CD4-positive, alpha-beta T cell treated with Interleukin-2 at 100 ng/mL for 4 hours (primary cell): ENCODE measurements at regions not wholly inside any gene's neighbourhood (a gene's known extent, or its start where the extent isn't known, plus 50 kb on each side); places are given as distances from the start of the nearest gene placed in this dataset.

Experiments used
- DNase-seq: peaks from one replicate; pipeline ENCODE4 v3.0.0-alpha.2; 2020; ENCODE audit warnings: low spot score

- DNase-seq, result no peak
Measured at GRCh38 chr2:198339116-198339515, 534.7 kb downstream of the PLCL1 start.

- DNase-seq, result no peak
Measured at GRCh38 chr2:198337368-198337767, 533.0 kb downstream of the PLCL1 start.

- no peak for DNase-seq
Measured at GRCh38 chr2:198328454-198328853, 524.1 kb downstream of the PLCL1 start.

- no peak for DNase-seq
Measured at GRCh38 chr2:198327526-198327925, 523.1 kb downstream of the PLCL1 start.

GRCh38 chr2:198326431-198326830 is 522.0 kb downstream of the PLCL1 start:
- DNase-seq, result peak; percentile 33

DNA sequence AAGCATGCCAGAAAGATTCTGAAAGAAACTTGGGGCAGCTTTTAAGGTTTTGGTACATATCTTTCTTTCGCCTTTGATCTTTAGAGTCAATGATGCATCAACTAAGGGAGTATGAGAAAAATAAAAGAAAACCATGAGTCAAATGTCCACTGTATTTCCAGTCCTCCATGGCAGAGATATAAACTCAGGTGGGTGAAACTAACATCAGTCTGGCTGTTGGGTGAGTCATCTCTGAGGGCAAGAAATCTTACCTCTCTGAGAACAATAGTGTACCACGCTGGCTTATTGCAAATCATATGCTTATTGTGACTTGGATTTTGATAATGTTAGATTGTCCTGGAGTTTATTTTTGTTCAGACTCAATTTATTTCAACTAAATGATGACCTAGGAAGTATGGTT is 521.0 kb downstream of the PLCL1 start:
- DNase-seq, result peak; percentile 1

- DNase-seq, result no peak
Measured at GRCh38 chr2:198324071-198324470, 519.7 kb downstream of the PLCL1 start.

- DNase-seq, result no peak
Measured at GRCh38 chr2:198322275-198322674, 517.9 kb downstream of the PLCL1 start.

DNA sequence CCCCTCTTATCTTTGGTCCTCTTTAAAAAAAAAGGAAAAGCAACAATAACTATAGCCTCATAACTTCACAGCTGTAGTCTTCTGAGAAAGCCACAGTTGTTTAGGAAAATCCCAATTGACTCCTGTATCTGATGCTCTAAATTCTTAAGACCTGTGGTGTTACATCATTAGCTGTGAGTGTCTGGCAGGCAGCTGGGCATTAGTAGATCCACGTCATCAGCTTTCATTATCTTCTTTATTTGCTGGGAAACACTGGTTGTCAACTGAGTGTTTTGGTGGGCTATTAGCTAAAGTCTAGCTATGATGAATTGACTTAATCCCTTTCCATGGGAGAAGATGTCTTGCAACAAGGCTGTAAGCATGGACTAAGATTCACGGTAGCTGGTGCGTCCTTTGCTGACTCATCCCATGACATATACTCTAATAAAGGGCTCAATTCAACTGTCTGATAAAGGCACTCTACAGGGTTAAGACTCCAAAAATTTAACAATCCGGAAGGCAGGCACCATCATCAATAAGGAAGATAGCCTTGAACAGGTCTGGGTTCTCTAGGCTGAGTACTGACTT is 517.2 kb downstream of the PLCL1 start:
- DNase-seq, result no peak

GRCh38 chr2:198316852-198317396 is 512.5 kb downstream of the PLCL1 start:
- no peak for DNase-seq

GRCh38 chr2:198315791-198316630 is 511.6 kb downstream of the PLCL1 start:
- no peak for DNase-seq

DNA sequence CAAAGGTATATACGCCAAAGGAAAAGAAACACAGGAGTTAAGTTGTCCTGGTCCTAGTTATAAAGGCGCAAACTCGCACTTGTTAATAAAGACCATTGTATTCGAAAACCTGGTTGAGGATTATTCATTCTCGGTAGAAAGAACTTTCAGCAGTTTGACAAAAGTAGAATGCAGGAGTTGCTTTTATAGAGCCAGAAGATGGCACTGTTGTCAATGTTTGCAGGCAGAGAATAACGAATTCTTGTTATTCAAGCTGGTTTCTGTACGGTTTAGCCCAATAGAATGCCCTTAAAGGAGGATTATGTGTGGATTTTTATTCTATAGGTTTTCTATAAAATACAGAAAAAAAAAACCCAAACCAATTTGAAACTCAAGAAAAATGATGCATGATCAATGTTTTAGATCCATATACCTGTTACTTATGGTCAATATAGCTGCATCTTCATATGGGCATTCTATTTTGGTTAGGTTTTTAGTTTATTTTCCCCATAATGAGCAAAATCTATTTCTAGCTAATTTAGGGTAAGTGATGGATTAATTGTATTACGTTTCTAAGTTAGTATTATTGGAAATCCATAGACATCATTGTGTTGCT is 510.3 kb downstream of the PLCL1 start:
- peak; percentile 40 for DNase-seq

DNA sequence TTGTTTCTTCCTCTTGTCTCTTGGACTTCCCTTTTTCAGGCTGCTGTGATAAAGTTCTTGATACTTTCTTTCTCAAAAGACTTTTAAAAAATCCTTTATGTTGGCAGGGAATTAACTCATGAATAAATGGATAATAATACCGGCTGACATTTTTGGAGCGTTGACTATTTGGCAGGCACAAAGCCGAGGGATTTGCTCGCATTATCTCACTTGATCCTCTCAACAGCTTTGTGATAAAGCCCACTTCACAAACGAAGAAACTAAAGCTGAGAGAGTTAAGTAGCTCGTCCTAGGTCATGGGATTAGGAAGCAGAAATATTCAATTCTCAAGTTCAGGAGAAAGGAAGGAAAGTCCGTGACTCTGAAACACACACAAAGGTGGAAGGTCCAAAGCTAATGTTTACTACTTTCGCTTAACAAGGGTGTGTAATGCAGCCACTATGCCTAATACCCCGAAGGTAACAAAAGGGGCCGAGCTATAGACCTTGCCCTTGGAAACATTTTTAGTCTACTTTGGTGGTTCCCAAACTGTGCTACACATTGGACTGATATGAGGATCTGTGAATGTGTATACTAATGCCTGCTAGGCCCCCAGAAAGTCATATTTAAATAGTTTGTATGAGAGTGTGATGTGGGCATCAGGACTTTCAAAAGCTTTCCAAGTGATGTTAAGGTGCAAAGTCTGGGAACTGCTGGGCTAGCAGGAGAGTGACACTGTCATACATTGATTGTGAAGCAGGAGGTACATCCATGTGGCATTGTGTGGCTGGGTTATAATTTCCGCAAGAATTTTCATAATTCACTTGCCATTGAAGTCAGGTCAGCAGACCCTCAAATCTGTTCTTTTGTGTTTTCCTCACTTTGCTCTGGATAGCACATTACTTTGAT is 508.4 kb downstream of the PLCL1 start:
- no peak for DNase-seq

- no peak for DNase-seq
Measured at GRCh38 chr2:198311020-198311419, 506.6 kb downstream of the PLCL1 start.

GRCh38 chr2:198309673-198310280 is 505.4 kb downstream of the PLCL1 start:
- DNase-seq, result peak; percentile 68

GRCh38 chr2:198309081-198309480 is 504.7 kb downstream of the PLCL1 start:
- DNase-seq, result no peak

DNA sequence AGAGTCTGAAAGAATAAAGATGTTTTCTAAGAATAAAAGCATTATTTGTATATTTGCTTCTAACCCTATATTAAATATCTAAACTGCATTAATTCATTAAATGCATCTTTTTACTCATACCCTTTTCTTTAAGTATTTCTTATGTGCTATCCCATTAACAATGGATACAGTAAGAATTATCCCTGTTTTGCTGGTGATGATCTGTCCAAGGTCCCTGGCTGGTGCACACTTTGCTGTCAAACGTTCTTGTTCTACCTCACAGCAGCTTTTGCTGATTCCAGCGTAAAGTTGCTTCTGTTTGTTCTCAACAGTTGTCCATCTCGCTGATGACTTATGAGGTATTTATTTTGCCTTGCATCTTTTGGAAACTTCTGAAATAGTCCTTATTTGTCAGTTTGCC is 504.0 kb downstream of the PLCL1 start:
- no peak for DNase-seq

GRCh38 chr2:198307093-198307492 is 502.7 kb downstream of the PLCL1 start:
- DNase-seq, result no peak

DNA sequence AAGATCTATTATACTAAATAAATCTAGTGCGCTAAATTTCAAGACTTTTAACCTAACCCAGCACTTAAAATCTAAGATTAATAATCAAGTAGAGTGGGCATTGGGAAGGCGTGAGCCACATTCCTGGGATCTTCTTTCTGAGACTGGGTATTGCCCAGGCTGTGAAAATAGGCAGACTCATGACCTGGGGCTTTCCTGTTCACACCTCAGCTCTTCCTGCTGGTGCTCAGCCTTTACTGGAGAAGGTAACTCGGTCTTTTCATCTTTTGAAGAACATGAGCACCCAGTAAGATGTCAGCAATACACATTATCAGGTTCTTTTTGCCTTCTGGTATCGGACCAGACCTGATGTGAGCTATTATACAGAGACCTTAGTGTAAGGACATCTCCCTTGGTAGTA is 500.5 kb downstream of the PLCL1 start:
- DNase-seq, result no peak

GRCh38 chr2:198297350-198297749 is 493.0 kb downstream of the PLCL1 start:
- no peak for DNase-seq

DNA sequence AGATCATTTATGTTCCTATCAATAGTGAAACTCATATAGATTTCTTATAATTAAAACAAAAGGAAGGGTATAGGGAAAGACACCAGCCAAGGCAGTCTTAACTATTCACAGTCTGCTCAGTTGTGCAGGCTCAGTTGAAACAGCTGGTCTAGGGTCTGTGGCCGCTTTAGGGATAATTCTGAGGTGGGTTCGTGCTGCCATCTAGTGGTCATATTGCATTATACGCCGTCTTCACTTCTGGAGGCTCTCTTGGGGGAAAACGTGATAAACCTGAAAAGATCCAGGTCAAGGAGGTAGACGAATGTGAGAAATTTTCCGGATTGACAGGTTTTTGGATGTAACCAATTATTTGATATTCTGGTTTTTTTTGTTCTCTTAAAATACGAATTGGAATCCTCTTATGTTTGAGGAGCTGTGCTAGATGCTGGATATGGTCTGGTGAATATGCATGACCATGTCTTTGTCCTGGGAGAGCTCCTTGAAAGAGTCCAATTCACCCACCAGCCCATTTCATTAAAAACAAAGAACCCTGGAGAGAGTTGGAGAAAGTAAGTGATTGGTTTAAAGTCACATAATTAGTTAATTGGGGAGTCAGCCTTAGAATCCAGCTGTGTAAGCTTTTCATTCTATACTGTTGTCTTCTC is 492.4 kb downstream of the PLCL1 start:
- peak; percentile 65 for DNase-seq
